Pulmonary artery endothelial cell (primary cell): ENCODE measurements at regions not wholly inside any gene's neighbourhood (a gene's known extent, or its start where the extent isn't known, plus 50 kb on each side); places are given as distances from the start of the nearest gene placed in this dataset.
"Not testable (repeated sequence)": the region's sequence is repeated elsewhere in the genome, so short reads cannot be mapped to it uniquely, and the experiment has no call there.

ENCODE experiments used
- DNase-seq: peaks from one replicate; pipeline ENCODE4 v3.0.0-alpha.2; 2011; ENCODE audit warnings: low read depth, low spot score

- DNase-seq, result no peak
Measured at GRCh38 chr10:118914629-118915028, 114.9 kb upstream of the NANOS1 start.

- no peak for DNase-seq
Measured at GRCh38 chr10:118915161-118915560, 114.4 kb upstream of the NANOS1 start.

- DNase-seq, result no peak
Measured at GRCh38 chr10:118916777-118917176, 112.7 kb upstream of the NANOS1 start.

GRCh38 chr10:118917701-118918100, 111.8 kb upstream of the NANOS1 start:
- DNase-seq, result no peak

- no peak for DNase-seq
Measured at GRCh38 chr10:118918116-118918515, 111.4 kb upstream of the NANOS1 start.

GRCh38 chr10:118918587-118918986, 110.9 kb upstream of the NANOS1 start:
- no peak for DNase-seq

GRCh38 chr10:118920206-118920605, 109.3 kb upstream of the NANOS1 start:
- DNase-seq, result no peak

GRCh38 chr10:118922226-118922625, 107.3 kb upstream of the NANOS1 start:
- no peak for DNase-seq

GRCh38 chr10:118922972-118923371, 106.5 kb upstream of the NANOS1 start:
- no peak for DNase-seq

GRCh38 chr10:118924493-118924892, 105.0 kb upstream of the NANOS1 start:
- DNase-seq, result no peak

- DNase-seq, result no peak
Measured at GRCh38 chr10:118925404-118926071, 104.0 kb upstream of the NANOS1 start.

GRCh38 chr10:118926072-118926417, 103.5 kb upstream of the NANOS1 start:
- DNase-seq, result no peak

- no peak for DNase-seq
Measured at GRCh38 chr10:118926441-118926840, 103.1 kb upstream of the NANOS1 start.

GRCh38 chr10:118926903-118927302, 102.6 kb upstream of the NANOS1 start:
- no peak for DNase-seq

- no peak for DNase-seq
Measured at GRCh38 chr10:118927321-118927720, 102.2 kb upstream of the NANOS1 start.

- no peak for DNase-seq
Measured at GRCh38 chr10:118930614-118931013, 98.9 kb upstream of the NANOS1 start.

GRCh38 chr10:118931436-118931835, 98.1 kb upstream of the NANOS1 start:
- DNase-seq, result no peak

- not testable (repeated sequence) for DNase-seq
Measured at GRCh38 chr10:118932154-118932553, 97.4 kb upstream of the NANOS1 start.

- DNase-seq, result no peak
Measured at GRCh38 chr10:118937226-118937625, 92.3 kb upstream of the NANOS1 start.

GRCh38 chr10:118939211-118940007, 90.1 kb upstream of the NANOS1 start:
- no peak for DNase-seq

GRCh38 chr10:118940386-118940785, 89.1 kb upstream of the NANOS1 start:
- no peak for DNase-seq

- DNase-seq, result no peak
Measured at GRCh38 chr10:118943253-118943652, 86.3 kb upstream of the NANOS1 start.
